Renal pelvis (tissue), 1 donor: ENCODE measurements at regions not wholly inside any gene's neighbourhood (a gene's known extent, or its start where the extent isn't known, plus 50 kb on each side); places are given as distances from the start of the nearest gene placed in this dataset.

ENCODE experiments used
- DNase-seq: peaks from one replicate; pipeline ENCODE4 v3.0.0-alpha.2; 2013

DNA sequence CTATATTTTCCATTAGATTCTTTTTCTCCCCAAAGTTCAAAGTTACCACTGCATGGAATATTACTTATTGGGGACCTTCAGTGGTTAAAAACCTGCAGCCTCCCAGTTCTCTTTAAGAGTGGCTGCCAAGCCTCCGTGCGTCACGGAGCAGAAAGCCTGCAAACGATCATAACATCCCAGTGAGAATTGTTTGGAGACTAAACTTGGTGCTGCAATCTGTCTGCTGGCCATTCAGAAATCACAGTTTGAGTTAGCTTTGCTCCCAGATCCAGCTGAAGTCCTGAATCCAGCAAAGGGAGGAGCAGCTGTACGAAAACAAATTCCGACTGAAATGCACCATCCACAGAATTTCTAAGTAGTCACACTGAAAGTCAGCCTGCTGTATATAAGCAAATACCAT lies 213.5 kb upstream of the PDE10A start:
- no peak for DNase-seq

DNA sequence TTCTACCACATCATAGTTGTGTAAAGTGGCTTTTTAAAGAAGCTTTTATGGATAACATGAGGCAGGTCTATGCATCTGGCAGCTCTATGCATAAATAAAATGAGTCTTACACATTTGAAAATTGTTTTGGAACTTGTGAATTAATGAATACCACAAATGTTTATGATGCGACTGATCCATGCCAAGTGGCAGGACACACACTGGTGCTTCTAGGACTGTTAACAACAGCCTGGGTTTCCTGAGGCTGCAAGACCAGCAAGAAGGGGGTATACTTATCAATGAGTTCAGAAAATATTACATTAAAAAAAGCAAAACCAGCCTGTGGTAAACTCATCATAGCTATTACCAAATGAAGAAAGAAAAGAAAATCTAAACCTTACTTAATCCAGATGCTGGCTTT lies 212.9 kb upstream of the PDE10A start:
- DNase-seq, result no peak

DNA sequence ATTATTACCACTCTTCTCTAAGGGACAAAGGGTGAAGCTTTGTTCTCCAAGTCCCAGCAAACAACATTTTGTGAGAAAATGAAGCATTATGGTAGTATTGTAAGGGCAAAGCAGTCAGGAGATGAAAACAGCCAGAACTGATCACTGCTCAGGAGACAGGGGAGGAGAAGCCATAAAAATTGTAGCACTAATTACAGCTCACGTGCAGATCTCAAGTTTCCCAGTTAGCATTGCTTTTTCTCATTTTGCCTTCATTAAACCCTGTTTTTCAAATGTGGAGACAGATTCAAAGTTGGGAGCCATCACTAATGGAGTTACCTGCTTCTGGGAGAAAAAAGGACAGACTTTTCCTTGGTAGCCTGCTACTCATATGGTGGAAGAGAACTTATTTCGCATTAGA lies 210.9 kb upstream of the PDE10A start:
- DNase-seq, result no peak

DNA sequence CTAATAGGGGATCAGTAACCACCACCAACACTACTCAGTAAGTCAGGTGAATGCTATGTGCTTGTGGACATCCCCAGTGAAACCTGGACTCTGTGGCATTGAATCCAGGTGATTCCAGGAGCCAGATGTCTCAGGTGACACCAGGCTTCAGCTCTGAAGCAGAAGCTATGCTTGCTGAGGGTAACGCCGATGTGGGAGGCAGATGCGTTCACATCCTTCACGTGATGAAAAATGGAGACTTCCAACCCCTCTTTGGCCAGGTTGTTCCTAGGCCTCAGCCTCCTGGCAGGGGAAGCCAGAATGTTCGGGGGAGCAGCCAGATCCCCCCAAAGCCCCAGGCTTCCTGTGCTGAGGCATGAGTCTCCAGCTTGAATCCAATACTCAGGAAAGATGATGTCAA lies 209.8 kb upstream of the PDE10A start:
- DNase-seq, result no peak

DNA sequence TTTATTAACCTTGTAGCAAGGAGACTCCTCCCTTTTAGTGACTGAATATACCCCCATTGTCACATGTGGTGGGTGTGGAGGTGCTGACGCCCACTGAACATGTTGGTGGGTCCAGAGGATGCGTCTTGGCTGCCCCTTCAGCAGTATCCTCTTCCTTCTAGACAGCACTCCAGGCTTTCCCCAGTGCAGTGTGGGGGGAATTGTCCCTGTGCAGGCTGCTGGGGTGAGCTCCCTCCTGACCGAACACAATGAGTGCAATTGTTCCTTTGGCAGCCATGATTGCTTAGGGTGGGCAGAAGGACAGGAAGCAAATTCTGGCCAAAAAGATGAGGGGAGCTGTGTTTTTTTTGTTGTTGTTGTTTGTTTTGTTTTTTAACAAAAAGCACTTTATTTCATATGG lies 209.3 kb upstream of the PDE10A start:
- DNase-seq, result no peak

DNA sequence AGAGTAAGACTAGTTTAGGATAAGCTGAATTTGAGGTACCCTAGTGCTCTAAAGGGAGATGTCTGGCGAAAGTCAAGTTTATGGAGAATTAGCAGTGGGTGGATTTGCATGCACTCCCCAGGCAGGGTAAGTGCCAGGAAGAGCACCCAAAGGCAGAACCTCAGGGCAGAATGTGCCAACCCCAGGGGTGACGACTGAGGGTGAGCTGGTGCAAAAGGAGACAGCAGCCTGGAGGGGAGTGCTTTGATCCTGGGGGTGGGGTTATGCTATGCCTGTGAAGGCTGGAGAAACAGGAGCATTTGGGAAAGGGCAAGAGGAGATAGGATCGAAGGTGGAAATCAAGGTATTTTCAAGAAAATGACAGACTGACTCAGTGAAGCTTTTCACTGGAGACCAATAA lies 208.5 kb upstream of the PDE10A start:
- DNase-seq, result no peak

DNA sequence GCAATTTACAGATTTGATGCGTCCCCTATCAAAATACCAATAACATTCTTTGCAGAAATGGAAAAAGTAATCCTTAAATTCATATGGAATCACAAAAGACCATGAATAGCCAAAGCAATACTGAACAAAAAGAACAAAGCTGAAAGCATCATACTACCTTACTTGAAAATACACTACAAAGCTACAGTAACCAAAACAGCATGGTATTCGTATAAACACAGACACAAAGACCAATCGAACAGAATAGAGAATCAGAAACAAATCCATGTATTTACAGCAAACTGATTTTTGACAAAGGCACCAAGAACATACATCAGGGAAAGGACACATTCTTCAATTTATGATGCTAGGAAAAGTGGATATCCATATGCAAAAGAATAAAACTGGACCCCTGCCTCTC lies 206.5 kb upstream of the PDE10A start:
- DNase-seq, result no peak

DNA sequence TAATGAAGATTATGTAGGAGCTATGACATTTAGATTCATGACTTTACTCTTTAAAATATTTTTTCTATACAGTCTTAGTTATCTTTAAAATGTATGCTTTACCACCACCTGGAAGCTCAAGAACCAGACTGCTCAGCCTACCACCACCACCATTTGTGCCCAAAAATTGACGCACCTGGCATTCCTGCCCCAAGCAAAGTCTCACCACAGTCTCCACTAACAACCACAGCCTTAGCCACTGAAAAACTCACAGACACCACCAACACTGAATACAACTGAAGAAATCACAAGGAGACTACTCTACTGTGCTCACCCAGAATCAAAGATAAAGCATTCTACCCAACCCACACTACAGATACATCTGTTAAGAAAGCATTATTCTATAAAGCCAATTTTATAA lies 201.9 kb upstream of the PDE10A start:
- DNase-seq, result no peak

DNA sequence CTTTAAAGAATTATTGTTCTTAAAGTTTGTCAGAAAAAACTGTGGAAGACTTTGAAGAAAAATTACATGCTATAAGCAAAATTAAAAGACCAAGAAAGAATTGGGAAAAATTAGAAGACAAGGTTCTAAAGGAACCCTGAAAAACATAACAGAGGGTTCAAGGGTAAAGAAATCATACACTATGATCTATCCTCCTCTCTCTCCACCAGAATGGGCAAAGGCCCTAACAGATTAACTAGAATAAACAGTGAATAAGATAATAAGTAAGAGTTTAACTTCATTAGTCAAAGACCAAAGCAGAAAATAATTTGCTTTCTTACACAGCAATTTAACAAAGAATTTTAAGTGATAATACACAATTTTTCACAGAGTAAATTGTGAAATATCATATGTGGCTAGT lies 201.2 kb upstream of the PDE10A start:
- no peak for DNase-seq

DNA sequence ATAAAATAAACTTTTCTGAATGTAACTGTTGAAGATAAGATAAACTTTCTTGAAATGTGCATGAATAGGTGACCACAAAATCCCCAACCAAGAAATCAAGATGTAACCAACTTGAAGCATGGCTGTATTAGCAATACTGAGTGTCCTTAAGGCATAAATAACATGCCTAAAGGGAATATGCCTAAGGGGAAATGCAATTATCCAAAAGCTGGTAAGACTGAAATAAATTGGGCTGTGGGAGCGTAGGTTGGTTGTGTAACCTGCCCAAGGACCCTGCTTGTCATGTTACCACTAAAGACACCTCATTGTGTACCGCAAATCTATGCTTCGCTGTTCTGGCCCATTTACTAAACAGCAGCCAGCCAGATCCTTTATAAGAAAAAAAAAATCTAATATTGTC lies 200.8 kb upstream of the PDE10A start:
- no peak for DNase-seq

DNA sequence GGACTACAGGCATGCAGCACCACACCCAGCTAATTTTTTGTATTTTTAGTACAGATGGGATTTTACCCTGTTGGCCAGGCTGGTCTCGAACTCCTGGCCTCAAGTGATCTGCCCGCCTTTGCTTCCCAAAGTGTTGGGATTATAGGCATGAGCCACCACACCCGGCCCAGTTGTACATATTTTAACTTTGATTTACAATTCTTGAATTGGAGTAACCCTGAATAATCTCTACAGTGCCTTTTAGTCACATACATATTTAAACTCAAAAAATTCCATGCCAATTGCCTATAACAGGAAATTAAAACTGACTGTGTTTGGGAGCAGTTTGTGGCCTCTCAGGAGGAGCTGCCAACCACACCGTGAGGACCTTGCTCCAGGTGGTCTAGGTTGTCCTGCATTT lies 199.8 kb upstream of the PDE10A start:
- no peak for DNase-seq

DNA sequence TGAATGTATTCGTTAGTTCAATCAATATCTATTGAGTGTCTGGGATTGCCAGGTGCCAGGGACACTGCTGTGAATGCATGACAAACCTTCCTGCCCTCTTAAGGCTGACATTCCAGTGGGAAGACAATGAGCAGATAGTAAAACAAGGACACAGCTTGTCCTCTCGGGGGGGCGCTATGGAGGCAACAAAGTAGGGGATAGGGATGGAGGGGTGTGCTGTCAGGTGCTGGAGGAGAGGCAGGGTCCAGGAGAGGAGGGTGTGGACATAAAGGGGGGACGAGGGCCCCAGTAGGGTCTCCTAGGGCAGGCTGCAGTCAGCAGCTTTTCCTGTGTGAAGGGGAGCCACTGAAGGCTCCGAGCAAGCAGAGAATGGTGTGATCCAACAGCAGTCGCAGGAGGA lies 198.2 kb upstream of the PDE10A start:
- no peak for DNase-seq

DNA sequence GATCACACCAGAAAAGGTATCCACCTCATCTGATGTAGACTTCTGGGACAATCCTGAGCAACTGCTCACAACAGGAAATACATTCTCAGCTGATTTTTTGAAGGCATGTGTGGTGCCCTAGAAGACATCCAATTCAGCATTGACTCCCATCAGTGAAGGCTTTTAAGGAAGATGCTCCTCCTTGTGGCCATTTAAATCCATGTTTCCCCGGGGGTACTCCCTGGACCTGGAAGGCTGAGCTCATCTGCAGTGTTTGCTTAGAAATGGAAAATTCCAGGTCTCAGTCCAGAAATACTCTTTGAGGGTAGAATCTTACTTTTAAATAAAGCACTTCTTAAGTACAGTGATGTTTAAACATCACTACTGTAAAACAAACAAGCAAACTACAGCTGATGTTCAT lies 195.5 kb upstream of the PDE10A start:
- no peak for DNase-seq

DNA sequence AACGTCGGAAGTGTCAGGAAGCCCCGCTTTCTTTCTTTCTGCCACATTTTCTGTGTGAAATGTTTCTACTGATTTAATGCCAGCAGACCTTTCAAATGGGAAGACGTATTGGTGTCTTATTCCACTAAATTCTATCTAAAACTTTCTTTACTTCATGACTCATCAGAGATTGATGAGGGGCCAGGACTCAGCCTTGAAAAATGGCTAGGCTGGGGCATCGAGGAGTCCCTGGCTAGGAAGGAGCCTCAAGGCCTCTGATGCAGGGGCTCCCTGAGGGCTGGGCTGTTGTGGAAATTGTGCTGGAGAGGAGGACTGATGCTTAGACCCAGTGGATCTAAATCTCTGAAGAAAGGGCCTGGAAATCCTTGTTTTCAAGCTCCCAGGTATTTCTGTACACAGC lies 192.8 kb upstream of the PDE10A start:
- DNase-seq, result no peak

DNA sequence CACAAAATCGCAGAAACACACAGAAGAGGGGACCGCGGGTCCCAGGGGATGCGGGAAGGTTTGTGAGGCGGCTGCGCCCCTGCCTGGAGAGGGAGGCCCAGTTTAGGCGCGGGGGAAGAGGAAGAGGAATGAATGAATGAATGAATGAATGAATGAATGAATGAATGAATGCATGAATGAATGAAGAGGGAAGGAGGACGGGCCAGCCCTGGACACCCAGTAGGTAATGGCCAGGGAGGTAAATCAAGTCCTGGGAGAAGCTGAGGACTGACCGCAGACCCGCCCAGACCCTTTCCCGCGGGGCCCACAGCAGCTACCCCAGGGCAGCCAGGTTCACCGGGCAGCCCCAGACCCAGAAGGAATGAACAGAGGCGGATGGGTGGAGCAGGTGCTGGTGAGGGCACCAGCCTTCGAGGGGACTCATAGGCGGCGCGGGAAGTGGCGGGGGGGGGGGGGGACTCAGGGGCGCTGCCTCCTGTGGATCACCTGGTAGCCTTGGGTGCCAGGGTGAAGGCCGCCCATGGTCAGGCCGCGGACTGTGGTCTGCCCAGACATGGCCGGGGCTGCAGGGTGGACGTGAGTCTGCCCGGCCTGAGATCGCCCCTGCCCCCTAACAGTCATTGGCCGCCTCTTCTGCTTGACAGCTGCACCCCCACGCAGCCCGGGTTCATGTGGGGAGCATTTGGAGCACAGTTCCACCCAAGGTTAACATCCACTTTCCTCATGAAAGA lies 192.0 kb upstream of the PDE10A start:
- DNase-seq, result no peak

DNA sequence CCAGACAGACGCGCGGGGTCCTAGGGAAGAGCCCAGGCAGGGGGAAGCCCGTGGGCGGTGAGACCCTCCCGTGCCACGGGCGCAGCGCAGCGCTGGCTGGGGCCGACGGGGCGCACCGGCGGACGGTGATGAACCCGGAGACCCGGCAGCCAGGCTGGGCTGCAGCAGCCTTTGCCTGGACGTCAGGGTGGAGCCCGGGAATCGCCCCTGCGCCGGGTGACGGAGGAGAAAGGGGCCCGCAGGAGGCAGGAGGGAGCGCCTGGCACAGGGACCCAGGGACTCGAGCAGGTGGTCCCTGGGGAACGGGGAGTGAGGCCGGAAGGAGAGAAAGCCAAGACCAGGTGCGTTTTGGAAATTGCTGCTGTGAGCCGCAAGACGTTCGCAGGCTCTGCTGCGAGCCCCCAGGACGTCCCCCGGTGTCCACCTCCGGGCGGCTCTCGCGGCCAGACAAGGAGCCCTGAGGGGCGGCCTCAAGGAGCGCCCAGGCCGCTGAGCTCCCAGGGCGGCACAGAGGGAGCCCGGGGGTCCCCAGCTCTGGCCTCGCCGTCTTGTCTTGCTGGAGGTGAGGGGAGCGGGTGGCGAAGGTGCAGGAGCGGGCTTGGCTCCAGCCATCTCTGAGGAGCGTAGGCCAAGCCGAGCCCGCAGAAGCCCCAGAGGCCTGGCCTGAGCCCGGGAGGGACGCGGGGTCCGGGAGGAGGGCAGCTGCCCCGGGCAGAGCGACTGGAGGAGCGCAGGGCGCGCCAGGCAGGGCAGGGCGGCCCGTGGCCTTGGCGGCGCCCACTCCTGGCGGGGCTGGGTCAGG lies 191.2 kb upstream of the PDE10A start:
- no peak for DNase-seq

DNA sequence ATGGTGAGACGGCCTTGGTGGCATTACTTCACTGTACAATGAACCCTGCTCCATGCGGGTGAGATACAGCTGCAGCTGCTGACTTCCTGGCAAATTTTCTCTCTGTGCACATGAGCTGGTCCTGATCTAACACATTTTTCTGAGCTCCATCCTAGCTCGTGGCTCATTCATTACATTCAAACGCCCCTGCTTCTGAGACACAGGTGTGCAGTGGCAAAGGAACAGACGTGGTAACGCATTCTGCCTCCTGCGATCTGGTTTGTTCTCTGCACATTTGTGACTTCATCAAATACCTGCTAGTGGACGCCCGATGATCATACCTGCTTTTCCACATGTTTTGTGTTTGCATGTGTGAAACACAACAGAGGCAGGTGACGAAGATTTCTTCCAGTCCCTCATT lies 189.6 kb upstream of the PDE10A start:
- no peak for DNase-seq

DNA sequence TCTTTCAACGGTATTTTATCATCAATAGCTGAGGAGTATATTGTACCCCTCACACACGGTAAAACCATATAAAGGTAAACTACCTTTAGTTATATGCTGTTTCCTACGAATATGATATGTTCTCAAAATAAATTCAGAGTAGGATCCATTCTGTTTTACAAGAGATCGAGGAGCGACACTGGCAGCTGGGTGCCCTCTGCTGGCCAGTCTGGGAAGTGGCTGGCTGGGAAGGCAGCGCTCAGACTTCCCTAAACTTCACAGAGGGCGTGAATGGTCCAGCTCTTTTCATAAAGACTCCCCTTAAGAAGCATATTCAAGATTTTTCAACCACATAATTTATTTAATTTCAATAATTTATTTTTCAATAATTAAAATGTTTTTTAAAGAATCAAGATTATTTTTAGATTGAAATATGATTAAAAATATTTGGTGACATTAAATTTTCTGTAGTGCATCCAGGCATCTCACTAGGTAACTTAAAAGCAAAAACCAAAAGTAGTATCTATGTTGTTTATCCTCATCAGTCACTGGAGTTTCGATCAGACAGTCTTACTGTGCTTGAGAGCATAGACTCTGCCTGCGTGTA lies 187.5 kb upstream of the PDE10A start:
- no peak for DNase-seq

DNA sequence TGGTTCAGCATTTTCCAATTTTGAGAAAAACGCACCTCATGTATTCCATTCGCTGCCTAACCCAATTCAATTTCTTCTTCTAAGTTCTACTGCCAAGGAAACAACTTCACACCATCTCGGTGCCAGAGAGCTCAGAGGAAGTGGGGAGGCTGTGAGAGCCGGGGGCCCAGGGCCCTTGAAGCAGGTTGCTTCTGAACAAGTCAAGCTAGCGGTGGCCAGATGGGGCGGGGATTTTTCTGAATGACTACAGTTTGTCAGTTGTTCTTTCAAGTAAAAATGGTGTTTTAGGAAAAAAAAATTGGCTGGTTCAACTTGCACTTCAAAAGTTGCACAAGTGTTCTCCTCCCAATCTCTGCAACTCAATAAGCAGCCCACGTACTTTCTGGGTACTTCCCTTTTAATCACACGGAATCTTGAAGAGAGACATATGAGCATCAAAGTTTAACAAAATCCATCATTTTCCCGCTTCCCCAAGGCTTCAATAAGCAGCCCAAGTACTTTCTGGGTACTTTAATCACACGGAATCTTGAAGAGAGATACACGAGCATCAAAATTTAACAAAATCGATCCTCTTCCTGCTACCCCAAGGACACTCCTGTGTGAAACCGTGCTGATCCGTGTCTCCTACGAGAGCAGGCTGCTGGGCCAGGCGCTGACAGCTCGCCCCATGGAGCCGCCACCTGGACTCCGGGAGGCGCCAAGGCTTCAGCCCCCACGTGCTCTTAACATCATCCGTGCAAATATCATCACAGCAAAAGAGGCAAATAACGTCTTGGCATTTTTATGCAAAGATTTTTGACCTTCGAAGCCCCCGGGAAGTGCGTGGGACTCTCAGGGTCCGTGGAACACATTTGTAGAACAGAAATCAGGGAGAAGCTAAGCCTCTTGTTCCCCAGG lies 186.7 kb upstream of the PDE10A start:
- DNase-seq, result no peak

DNA sequence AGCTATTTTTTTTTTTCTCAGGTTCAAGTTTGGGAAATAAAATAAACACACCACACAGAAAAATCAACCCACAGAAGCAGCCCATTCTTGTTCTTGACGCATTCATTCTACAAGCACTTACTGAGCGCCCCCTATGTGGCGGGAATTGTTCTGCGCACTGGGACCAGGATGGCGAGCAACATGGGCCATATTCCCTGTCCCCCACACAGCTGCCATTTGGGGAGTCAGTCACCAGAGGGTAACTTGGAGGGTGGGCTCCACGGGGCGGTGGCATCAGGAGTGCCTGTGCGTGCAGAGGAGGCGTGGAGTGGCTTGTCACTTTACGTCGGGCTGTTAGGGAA lies 185.0 kb upstream of the PDE10A start:
- DNase-seq, result no peak

DNA sequence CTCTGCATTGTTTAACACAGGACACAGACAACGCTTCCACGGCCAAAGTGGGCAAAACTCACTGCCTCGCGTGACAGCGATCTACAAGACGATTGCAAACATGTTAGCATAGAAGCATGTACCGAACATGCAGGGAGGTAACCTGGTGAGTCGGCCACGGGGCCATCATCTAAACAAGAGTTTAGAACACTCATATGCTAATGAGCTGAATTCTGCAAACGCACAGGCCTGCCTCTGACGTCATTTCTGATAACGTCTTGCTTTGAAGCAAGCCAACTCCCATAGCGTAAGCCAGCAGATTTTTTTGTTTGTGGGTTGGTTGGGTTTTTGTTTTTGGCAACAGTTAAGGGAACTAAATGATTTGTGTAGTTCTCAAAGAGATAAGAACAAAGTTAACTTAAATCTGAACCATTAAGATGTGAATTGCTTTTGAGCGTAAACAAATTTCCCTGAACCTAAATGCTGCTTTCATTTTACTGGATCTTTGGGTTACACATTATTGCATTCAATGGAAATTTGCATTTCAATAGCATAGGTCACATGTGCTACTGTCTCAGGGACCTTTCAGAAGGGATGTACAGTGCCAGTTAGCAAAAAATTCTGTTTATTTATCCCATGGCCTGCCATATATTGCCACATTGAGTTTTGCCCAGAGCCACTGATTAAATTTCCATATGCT lies 184.5 kb upstream of the PDE10A start:
- no peak for DNase-seq
